Activated T-cell treated with anti-CD3 and anti-CD28 coated beads, Interleukin-2, amount 50 U/mL, for 4 hours (primary cell): ENCODE measurements at regions not wholly inside any gene's neighbourhood (a gene's known extent, or its start where the extent isn't known, plus 50 kb on each side); places are given as distances from the start of the nearest gene placed in this dataset.
"Not testable (repeated sequence)": the region's sequence is repeated elsewhere in the genome, so short reads cannot be mapped to it uniquely, and the experiment has no call there.

Experiments
- ATAC-seq, 2 donors: fragments of 200-7000 bp; cut with Tn5 transposase; one replicate each; pipeline ENCODE4 v1.10.0; 2021
- DNase-seq: peaks from one replicate; pipeline ENCODE4 v3.0.0-alpha.2; 2020
- H3K27me3 Mint-ChIP-seq: one replicate; pipeline ENCODE4 v1.8.0; 2021; ENCODE audit warnings: low read depth, mixed read lengths
- H3K36me3 Mint-ChIP-seq: one replicate; pipeline ENCODE4 v1.8.0; 2022; ENCODE audit warnings: mixed read lengths; ENCODE audit not compliant: insufficient read depth
- H3K4me1 Mint-ChIP-seq: one replicate; pipeline ENCODE4 v1.8.0; 2021; ENCODE audit warnings: low read depth, mixed read lengths
- H3K4me3 Mint-ChIP-seq: one replicate; pipeline ENCODE4 v1.8.0; 2021; ENCODE audit warnings: mild to moderate bottlenecking, moderate library complexity, mixed read lengths
- H3K9me3 Mint-ChIP-seq: one replicate; pipeline ENCODE4 v1.8.0; 2021; ENCODE audit warnings: mixed read lengths

DNA sequence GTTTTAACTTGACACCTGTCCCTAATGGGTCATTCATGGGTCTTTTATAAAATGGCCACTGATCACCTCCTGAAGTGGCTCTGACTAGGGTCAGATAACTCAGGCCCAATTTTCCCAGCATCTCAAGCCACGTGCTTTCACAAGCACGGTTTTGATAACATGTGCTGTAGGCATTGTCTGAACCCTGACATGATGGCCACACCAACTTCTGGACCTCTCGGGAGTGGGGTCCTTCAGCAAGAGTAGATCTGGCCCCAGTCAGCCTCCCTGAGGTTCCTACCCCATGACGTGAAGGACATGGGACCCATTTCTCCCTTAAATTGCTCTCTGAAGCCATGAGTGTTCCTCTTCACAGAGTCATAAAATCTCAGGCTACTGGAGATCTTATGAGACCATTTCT, 60.4 kb upstream of the CCND1 start:
- Mint-ChIP-seq H3K4me3 (no peak overlapping the region), H3K36me3 (no peaks in the 10 kb centered on the region), H3K4me1 (no peaks in the 10 kb centered on the region), H3K9me3 (no peaks in the 10 kb centered on the region), H3K27me3 (peaks cover 20% of the 10 kb centered on the region)
- ATAC-seq (no peak), DNase-seq (no peak)

GRCh38 chr11:69582756-69583467, 58.0 kb upstream of the CCND1 start:
- Mint-ChIP-seq H3K27me3 (peaks cover 14% of the 10 kb centered on the region), H3K36me3 (no peaks in the 10 kb centered on the region), H3K4me3 (no peak overlapping the region), H3K9me3 (no peaks in the 10 kb centered on the region), H3K4me1 (no peaks in the 10 kb centered on the region)
- DNase-seq, result no peak
- no peak for ATAC-seq

DNA sequence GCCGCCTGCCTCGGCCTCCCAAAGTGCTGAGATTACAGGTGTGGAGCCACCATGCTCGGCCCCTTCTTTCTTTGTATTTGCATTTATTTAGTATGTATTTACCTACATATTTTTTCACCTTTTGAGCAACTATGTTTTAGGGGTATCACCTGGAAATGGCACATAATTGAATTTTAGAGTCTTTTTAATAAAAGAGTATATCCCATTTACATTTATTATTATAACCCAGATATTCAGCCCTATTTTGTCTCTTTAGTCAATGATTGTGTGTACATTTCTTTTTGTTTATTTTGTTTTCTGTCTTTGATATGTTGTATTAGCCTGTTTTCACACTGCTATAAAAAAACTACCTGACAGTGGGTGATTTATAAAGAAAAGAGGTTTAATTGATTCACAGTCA, 56.8 kb upstream of the CCND1 start:
- ATAC-seq (no peak), DNase-seq (no peak)
- Mint-ChIP-seq H3K4me3 (no peak overlapping the region), H3K4me1 (no peaks in the 10 kb centered on the region), H3K9me3 (no peaks in the 10 kb centered on the region), H3K27me3 (peaks cover 15% of the 10 kb centered on the region), H3K36me3 (no peaks in the 10 kb centered on the region)

DNA sequence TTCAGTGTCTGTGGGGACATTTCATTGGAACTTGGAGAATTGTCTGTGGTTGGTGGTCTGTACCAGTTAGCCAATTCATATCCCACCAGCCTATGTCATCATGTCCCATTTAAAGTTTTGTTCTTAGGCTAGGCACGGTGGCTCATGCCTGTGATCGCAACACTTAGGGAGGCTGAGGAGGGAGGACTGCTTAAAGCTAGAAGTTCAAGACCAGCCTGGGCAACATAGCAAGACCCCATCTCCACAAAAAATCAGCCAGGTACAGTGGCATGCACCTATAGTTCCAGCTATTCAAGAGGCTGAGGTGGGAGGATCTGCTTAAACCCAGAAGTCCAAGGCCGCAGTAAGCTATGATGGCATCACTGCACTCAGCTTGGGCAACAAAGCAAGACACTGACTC, 55.6 kb upstream of the CCND1 start:
- ATAC-seq (no peak), DNase-seq (no peak)
- no peak overlapping the region for H3K4me3 Mint-ChIP-seq
- no peaks in the 10 kb centered on the region for H3K9me3 Mint-ChIP-seq
- no peaks in the 10 kb centered on the region for H3K4me1 Mint-ChIP-seq
- peaks cover 15% of the 10 kb centered on the region for H3K27me3 Mint-ChIP-seq
- H3K36me3 Mint-ChIP-seq, result no peaks in the 10 kb centered on the region

DNA sequence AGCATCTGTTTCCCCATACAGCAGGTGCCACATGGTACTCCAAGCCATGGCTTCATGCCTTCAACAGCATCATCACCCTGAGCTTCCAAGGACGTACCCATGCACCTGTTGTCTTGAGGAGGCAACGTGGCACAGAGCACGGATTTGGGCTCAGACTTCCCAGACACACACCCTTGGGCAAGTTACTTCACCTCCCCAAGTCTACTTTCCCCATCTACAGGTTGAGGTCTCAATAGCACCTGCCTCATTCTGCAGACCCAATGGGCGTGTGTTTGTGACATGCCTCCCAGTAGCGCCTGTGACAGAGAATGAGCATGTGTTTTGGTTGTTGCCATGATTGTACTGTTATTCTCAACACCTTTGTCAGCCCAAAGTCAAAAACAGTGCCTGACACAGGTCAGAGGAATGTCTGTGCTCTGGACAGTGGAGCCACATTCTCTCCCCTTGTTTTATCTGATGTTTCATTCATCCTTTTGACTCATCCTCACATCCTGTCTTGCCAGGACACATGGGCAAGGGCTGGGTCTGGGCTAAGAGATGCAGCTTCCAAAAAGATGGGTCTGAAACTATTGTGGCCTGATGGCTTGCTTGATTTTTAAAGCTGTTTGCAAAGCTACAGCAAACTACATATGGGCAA, 53.4 kb upstream of the CCND1 start:
- H3K9me3 Mint-ChIP-seq, result no peaks in the 10 kb centered on the region

DNA sequence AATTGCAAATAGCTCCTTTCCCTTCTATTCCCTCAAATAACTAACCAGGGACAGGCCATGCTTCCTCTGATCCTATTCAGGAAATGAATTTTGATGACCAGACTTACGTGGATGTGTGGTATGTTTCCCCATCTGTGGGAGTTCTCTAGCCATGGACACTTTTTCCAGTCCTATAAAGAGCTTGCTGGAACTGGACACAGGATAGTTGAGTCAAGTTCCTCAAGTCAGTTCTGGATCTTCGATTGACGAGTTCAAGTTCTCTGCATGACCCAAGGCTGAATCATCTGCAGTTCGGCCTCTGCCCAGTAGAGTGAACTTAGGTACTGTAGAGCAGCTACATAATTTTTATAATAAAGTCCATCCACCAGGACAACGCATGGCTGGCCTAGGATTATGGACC, 52.7 kb upstream of the CCND1 start:
- Mint-ChIP-seq H3K4me3 (no peak overlapping the region), H3K4me1 (no peaks in the 10 kb centered on the region), H3K36me3 (no peaks in the 10 kb centered on the region), H3K9me3 (no peaks in the 10 kb centered on the region), H3K27me3 (peaks cover 15% of the 10 kb centered on the region)
- ATAC-seq (no peak), DNase-seq (no peak)

More for the DNA sequence above, 53.4 kb upstream of the CCND1 start:
- Mint-ChIP-seq H3K4me3 (no peak overlapping the region), H3K27me3 (peaks cover 15% of the 10 kb centered on the region), H3K4me1 (no peaks in the 10 kb centered on the region), H3K36me3 (no peaks in the 10 kb centered on the region)
- no peak for ATAC-seq
- DNase-seq, result no peak

DNA sequence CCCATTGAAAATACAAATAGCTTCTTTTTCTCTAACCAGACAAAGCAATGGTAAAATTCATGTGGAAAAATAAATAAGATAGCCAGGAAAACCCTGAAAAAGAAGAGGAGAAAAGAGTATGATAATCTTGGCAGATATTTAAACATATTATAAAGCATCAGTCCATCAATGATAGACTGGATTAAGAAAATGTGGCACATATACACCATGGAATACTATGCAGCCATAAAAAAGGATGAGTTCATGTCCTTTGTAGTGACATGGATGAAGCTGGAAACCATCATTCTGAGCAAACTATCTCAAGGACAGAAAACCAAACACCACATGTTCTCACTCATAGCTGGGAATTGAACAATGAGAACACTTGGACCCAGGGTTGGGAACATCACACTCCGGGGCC, 50.9 kb upstream of the CCND1 start:
- not testable (repeated sequence) for H3K4me3 Mint-ChIP-seq, DNase-seq, ATAC-seq, H3K9me3 Mint-ChIP-seq, H3K36me3 Mint-ChIP-seq, H3K4me1 Mint-ChIP-seq
- peaks cover 11% of the 10 kb centered on the region for H3K27me3 Mint-ChIP-seq
